A549 (cell line): ENCODE measurements at regions not wholly inside any gene's neighbourhood (a gene's known extent, or its start where the extent isn't known, plus 50 kb on each side); places are given as distances from the start of the nearest gene placed in this dataset.

Experiments
- EHMT2 ChIP-seq: fragments of 200-600 bp; sonication (generic); IDR thresholded peaks from 2 replicates; pipeline ENCODE4 v1.6.1; 2016; ENCODE audit warnings: antibody characterized with exemption, low read depth, mild to moderate bottlenecking, moderate library complexity
- EP300 ChIP-seq, 2 experiments: fragments of >200 bp; sonication (Bioruptor Twin); formaldehyde crosslinking; IDR thresholded peaks; 2 replicates in 1 of 2; 3 replicates in 1 of 2; pipeline ENCODE4 v1.6.1; 2016 to 2017
- ESRRA ChIP-seq: fragments of 150-350 bp; IDR thresholded peaks from 2 replicates; pipeline ENCODE4 v1.6.1; 2014; ENCODE audit warnings: mild to moderate bottlenecking, low read length, borderline replicate concordance
- JUNB ChIP-seq: fragments of >200 bp; sonication (Bioruptor Twin); formaldehyde crosslinking; IDR thresholded peaks from 2 replicates; pipeline ENCODE4 v1.6.1; 2016
- MAFK ChIP-seq: fragments of 450-650 bp; IDR thresholded peaks from 2 replicates; pipeline ENCODE4 v1.6.1; 2014; ENCODE audit not compliant: partially characterized antibody
- NFE2L2 ChIP-seq: fragments of 150-350 bp; conservative IDR thresholded peaks from 2 replicates; pipeline ENCODE4 v1.6.1; 2014; ENCODE audit warnings: low read length
- POLR2A ChIP-seq: IDR thresholded peaks from 2 replicates; pipeline ENCODE4 v1.6.1; 2012; ENCODE audit warnings: mild to moderate bottlenecking, low read length
- RCOR1 ChIP-seq: fragments of 150-350 bp; IDR thresholded peaks from 2 replicates; pipeline ENCODE4 v1.6.1; 2014; ENCODE audit warnings: antibody characterized with exemption, low read length, low read depth
- RNF2 ChIP-seq: fragments of 200-600 bp; sonication (generic); IDR thresholded peaks from 2 replicates; pipeline ENCODE4 v1.6.1; 2016; ENCODE audit warnings: low read depth, mild to moderate bottlenecking, antibody characterized with exemption, moderate library complexity, borderline replicate concordance
- ZFP36 ChIP-seq: fragments of 450-650 bp; IDR thresholded peaks from 2 replicates; pipeline ENCODE4 v1.6.1; 2014; ENCODE audit warnings: borderline replicate concordance; ENCODE audit not compliant: partially characterized antibody
- TF ChIP-seq, protein P1 (sequence below): fragments of >200 bp; sonication (Bioruptor Twin); formaldehyde crosslinking; IDR thresholded peaks from 3 replicates; pipeline ENCODE4 v1.5.1; 2016
- TF ChIP-seq, protein P2 (sequence below): fragments of 450-650 bp; IDR thresholded peaks from 2 replicates; pipeline ENCODE4 v1.6.1; 2014; ENCODE audit warnings: antibody characterized with exemption
- TF ChIP-seq, protein P3 (sequence below): IDR thresholded peaks from 2 replicates; pipeline ENCODE4 v1.6.1; 2012

DNA sequence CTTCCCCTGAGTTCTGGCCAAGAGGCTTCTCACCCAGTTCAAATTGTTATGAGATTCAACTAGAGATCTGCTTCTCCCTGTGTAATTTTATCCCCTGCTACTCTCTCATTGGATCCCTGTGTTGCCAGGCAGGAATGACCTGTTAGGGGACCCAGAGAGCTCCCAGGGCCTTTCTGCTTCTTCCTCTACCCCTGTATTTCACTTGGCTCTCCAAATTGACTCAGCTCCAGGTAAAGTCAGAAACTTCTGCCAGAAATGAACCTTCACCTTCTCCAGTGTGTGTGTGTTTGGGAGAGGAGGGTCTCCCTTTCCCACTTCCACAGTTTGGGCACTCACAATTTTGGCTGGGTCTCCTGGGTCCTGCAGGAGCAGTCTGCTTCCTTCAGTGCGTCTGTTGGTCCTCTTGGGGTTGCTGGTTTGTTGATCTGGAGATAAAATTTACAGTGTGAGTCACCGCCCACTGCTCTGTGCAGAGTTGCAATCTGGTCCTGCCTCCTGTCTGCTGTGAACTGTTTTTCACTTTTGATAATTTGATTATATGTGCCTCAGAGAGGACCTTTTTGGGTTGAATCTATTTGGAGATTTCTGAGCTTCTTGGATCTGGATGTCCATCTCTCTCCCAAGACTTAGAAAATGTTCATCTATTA lies 112.4 kb upstream of the EDA2R start:
- TF ChIP-seq, protein P1, sequence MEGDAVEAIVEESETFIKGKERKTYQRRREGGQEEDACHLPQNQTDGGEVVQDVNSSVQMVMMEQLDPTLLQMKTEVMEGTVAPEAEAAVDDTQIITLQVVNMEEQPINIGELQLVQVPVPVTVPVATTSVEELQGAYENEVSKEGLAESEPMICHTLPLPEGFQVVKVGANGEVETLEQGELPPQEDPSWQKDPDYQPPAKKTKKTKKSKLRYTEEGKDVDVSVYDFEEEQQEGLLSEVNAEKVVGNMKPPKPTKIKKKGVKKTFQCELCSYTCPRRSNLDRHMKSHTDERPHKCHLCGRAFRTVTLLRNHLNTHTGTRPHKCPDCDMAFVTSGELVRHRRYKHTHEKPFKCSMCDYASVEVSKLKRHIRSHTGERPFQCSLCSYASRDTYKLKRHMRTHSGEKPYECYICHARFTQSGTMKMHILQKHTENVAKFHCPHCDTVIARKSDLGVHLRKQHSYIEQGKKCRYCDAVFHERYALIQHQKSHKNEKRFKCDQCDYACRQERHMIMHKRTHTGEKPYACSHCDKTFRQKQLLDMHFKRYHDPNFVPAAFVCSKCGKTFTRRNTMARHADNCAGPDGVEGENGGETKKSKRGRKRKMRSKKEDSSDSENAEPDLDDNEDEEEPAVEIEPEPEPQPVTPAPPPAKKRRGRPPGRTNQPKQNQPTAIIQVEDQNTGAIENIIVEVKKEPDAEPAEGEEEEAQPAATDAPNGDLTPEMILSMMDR, result no peak
- TF ChIP-seq, protein P2, sequence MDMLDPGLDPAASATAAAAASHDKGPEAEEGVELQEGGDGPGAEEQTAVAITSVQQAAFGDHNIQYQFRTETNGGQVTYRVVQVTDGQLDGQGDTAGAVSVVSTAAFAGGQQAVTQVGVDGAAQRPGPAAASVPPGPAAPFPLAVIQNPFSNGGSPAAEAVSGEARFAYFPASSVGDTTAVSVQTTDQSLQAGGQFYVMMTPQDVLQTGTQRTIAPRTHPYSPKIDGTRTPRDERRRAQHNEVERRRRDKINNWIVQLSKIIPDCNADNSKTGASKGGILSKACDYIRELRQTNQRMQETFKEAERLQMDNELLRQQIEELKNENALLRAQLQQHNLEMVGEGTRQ, result no peak
- TF ChIP-seq EHMT2, result no peak
- no peak for TF ChIP-seq NFE2L2
- TF ChIP-seq ESRRA, result no peak
- no peak for TF ChIP-seq POLR2A
- no peak for TF ChIP-seq MAFK
- no peak for TF ChIP-seq RNF2
- no peak for TF ChIP-seq EP300 (IDR thresholded peaks at IDR 0.05)
- TF ChIP-seq JUNB, result no peak
- no peak for TF ChIP-seq RCOR1
- TF ChIP-seq ZFP36, result no peak
- TF ChIP-seq, protein P3, sequence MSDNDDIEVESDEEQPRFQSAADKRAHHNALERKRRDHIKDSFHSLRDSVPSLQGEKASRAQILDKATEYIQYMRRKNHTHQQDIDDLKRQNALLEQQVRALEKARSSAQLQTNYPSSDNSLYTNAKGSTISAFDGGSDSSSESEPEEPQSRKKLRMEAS, result no peak
